Neural cell (in vitro differentiated cells): ENCODE measurements at regions not wholly inside any gene's neighbourhood (a gene's known extent, or its start where the extent isn't known, plus 50 kb on each side); places are given as distances from the start of the nearest gene placed in this dataset.

Experiments used
- EP300 ChIP-seq: fragments of 450-650 bp; conservative IDR thresholded peaks from 2 replicates; pipeline ENCODE4 v1.6.1; 2014; ENCODE audit warnings: antibody characterized with exemption, mild to moderate bottlenecking, moderate library complexity; ENCODE audit not compliant: poor library complexity, severe bottlenecking
- POLR2AphosphoS5 ChIP-seq: IDR thresholded peaks from 2 replicates; pipeline ENCODE4 v1.6.1; 2012
- TF ChIP-seq, protein P1 (sequence below): fragments of 450-650 bp; IDR thresholded peaks from 2 replicates; pipeline ENCODE4 v1.5.1; 2014; ENCODE audit warnings: antibody characterized with exemption, mild to moderate bottlenecking, moderate library complexity; ENCODE audit not compliant: poor library complexity, severe bottlenecking

DNA sequence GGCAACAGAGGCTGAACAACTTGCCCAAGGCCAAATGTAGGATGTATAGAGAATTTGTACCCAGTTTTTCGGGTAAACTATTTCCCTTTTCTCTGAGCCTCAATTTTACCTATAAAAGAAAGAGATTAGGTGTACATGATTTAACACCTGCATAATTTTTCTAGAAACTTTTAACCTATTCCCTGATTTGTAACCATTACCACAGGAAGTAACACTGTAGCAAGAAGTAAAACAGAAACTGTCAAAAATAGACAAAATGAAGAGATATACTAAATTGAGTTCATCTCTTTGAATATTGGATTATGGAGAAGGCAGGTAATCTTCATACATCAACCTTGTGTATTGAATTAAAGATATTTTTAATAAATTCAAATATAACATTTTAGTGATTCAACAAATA, 136.2 kb downstream of the ZC3H11B start:
- no peak for TF ChIP-seq POLR2AphosphoS5
- TF ChIP-seq EP300: no peak
- TF ChIP-seq, protein P1, sequence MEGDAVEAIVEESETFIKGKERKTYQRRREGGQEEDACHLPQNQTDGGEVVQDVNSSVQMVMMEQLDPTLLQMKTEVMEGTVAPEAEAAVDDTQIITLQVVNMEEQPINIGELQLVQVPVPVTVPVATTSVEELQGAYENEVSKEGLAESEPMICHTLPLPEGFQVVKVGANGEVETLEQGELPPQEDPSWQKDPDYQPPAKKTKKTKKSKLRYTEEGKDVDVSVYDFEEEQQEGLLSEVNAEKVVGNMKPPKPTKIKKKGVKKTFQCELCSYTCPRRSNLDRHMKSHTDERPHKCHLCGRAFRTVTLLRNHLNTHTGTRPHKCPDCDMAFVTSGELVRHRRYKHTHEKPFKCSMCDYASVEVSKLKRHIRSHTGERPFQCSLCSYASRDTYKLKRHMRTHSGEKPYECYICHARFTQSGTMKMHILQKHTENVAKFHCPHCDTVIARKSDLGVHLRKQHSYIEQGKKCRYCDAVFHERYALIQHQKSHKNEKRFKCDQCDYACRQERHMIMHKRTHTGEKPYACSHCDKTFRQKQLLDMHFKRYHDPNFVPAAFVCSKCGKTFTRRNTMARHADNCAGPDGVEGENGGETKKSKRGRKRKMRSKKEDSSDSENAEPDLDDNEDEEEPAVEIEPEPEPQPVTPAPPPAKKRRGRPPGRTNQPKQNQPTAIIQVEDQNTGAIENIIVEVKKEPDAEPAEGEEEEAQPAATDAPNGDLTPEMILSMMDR: no peak
